ENCODE measurements at regions not wholly inside any gene's neighbourhood (a gene's known extent, or its start where the extent isn't known, plus 50 kb on each side); places are given as distances from the start of the nearest gene placed in this dataset.

DNA sequence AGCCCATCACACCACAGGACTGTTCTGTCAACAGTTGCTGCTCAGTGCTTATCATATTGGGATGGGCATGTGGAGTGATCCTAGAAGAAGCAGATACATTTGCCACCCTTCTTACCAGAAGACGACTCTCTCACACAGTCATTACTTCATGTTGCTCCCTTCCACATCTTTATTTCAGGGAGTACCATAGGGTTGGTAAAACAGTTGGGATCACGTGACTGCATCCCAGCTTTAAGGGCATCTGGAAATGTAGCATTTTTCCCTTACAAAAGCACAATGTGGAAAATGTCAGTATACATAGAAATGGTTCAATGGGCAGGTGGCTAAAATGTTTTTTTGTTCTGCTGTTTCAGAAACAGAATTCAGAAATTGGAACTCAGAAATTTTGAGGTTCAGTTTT lies 791.0 kb downstream of the OTOL1 start:
- TF ChIP-seq, protein P1, sequence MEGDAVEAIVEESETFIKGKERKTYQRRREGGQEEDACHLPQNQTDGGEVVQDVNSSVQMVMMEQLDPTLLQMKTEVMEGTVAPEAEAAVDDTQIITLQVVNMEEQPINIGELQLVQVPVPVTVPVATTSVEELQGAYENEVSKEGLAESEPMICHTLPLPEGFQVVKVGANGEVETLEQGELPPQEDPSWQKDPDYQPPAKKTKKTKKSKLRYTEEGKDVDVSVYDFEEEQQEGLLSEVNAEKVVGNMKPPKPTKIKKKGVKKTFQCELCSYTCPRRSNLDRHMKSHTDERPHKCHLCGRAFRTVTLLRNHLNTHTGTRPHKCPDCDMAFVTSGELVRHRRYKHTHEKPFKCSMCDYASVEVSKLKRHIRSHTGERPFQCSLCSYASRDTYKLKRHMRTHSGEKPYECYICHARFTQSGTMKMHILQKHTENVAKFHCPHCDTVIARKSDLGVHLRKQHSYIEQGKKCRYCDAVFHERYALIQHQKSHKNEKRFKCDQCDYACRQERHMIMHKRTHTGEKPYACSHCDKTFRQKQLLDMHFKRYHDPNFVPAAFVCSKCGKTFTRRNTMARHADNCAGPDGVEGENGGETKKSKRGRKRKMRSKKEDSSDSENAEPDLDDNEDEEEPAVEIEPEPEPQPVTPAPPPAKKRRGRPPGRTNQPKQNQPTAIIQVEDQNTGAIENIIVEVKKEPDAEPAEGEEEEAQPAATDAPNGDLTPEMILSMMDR (conservative IDR thresholded peaks at IDR 0.05 in 1 of 2, IDR thresholded peaks at IDR 0.05 in 1 of 2; ENCODE audit: low read depth in 1 of 2, low read length in 2 of 2) = no peak
- TF ChIP-seq EZH2 (IDR thresholded peaks at IDR 0.05; ENCODE audit: low read length, missing control alignments) = no peak
